ENCODE measurements at regions not wholly inside any gene's neighbourhood (a gene's known extent, or its start where the extent isn't known, plus 50 kb on each side); places are given as distances from the start of the nearest gene placed in this dataset.
"Not testable (repeated sequence)": the region's sequence is repeated elsewhere in the genome, so short reads cannot be mapped to it uniquely, and the experiment has no call there.

DNA sequence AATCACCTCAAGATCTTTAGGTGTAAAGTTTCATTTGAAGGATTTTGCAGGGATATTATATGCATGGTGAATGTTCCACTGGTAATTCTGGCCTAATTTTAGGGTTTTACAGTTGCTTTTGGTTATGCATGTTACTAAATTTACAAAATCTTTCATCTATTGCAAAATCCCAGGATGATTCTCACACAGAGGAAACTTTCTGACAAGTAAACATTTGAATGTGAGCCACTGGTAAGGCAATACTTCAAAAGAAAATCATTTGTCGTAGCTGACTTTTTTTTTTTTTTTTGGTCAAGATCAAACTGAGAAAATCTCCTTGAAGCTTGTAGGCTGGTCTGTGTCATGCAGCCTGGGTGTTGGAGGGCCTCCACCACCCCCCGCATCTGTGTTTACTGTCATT lies 141.9 kb upstream of the EXOC2 start:
- DNase-seq: no peak

DNA sequence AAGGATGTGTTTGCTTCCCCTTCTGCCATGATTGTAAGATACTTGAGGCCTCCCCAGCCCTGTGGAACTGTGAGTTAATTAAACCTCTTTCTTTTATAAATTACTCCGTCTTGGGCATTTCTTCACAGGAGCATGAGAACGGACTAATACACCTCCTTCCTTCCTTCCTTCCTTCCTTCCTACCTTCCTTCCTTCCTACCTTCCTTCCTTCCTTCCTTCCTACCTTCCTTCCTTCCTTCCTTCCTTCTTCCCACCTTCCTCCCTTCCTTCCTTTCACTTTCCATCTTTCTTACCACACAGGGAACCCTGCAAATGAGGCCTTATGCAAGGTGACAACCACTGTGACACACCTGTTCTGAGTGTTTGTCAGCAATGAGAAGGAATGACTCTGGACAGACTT lies 141.3 kb upstream of the EXOC2 start:
- DNase-seq: no peak

DNA sequence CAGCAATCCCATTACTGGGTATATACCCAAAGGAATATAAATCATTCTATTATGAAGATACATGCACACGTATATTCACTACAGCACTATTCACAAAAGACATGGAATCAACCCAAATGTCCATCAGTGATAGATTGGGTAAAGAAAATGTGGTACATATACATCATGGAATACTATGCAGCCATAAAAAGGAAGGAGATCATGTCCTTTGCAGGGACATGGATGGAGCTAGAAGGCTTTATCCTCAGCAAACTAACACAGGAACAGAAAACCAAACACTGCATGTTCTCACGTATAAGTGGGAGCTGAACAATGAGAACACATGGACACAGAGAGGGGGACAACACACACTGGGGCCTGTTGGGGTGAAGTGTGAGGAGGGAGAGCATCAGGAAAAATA lies 139.9 kb upstream of the EXOC2 start:
- not testable (repeated sequence) for DNase-seq

DNA sequence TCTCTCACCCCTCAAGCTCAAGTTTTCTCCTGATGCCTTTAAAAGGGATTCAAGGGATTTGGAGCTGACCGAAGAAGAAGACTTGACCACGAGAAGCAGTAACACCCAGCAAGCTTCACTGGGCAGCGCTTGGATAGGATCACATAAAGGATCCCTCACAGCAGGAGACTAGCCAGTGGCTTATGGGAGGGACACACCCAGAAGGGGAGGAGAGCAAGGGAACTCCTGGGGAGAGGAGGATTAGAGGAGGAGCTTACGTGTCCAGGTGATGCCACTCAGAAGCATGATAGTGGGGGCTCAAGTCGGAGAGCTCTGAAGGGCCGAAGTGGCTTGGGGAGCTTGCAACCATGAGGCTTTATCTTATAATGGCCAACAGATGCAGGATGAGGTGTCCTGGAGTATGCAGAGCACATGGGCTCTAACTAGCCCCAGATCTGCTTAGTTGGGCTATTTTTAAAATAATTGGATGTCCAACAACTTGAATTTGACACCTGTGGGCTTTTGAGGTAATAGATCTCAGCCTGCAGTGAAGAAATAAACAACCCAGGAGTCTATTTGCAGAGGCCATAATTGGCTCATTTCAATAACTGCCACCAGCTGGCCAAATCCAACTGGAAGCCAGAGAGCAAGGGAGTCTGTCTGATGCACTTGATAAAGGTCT lies 137.9 kb upstream of the EXOC2 start:
- DNase-seq: no peak

DNA sequence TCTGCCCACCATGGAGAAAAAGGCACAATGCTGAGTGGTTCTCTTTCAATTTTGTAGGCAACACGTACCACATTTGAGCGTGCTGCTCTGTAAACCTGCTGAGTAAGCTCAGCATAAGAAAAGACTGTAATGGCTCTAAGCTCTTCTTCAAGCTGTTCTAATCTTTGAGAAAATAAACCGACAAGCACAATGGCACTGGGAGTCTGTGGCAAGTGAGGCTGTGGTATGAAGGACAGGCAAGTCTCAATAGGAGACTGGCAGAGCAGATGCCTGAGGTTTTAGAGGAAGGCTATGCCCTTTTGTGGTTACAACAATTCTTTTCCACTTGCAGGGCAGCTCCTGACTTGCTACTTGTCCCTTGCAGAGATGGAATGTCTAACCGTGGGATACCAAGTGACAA lies 136.7 kb upstream of the EXOC2 start:
- no peak for DNase-seq

DNA sequence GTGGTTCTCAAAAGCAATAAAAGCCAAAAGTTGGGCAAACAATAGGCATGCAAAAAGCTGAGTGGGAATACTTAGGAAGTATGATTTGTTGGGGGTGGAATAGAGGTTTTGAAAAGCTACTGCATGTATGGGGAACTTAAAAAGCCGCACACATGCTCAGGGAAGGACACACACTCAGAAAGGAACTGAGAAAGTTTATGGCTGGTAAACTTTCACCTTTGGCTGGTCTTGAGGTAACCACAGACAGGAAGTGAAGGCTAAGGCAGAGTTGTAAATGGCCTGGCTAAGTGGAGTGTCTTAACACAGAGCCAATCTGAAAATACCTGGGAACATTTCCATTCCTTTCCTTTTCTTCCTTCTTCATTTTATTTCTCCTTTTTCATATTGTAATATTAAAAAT lies 134.5 kb upstream of the EXOC2 start:
- no peak for DNase-seq

DNA sequence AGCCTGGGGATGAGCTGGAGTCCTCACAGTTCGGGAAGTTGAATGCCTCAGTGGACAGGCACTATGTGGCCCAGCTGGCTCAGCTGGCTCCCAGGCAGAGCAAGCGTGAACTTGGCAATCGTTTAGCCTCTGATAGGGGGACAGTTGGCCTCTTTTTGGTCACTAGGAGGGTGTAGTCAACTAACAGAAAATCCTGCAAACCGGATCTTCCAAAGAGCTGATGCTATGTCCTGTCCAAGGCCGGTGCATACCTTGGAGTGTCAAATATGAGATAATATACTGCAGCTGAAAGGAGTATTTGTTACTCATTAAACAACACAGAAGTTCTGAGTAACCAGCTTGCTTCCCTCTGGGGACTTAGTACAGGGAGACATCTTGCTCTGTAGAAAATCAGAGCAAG lies 126.2 kb upstream of the EXOC2 start:
- DNase-seq: no peak

DNA sequence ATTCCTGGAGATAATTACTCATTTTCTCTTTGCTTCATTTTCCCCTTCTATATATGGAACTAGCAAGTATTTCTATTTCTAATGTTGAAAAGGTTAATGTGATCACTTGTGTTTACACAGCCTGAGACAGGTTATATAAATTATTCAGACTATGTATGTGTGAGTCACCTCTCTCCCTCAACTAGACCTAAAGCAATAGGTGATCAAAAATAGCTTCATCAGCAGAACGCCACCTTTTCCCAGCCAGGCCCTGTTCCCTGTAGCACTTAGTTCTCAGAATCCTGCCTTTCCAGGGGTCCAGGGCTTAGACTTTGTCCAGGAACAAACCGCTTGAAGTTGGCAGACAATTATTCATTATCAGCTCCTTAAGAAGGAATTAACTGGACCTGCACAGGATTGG lies 125.3 kb upstream of the EXOC2 start:
- DNase-seq: no peak

DNA sequence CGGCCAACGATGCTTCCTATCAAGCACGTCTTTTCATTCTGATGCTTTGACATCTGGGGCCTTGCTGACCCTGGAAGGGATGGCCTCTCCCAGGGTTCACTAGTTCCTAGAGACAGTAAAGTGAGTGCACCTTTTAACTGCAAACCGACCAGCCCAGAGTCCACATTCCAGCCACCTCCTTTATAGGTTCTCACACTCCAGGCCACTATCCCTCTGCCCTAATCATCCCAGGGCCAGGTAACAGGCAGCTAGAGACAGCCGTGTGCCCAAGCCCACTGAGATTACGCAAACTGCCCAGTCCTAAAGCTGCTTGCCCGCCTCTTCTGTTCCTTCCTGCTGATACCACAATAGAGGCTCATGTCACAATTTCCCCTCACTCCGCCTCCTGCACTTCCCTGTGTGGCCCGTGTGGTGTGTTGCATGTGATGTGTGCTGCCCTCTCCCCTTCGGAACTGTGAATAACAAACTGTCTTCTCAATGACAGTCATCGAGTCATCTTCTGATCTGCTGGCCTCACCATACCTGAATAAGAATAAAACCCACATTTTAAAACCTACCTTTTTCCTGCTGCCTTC lies 123.7 kb upstream of the EXOC2 start:
- no peak for DNase-seq

DNA sequence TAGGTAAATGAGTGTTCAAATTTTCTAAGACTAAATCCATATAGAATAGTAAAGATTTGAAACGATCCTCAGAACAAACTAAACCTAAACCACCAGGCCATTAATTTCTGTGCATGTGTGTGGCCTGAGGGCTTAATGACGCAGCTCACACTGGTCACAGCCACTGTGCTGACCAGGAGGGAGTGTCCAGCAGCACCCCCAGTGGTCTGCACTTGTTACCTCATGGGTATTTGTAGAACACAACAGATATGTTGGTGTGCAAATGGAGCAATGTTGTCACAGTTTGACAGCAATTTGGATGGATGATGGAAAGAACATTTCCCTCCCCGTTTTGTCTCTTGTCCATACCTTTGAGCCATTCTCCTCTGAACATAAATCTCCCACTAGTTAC lies 122.4 kb upstream of the EXOC2 start:
- no peak for DNase-seq

DNA sequence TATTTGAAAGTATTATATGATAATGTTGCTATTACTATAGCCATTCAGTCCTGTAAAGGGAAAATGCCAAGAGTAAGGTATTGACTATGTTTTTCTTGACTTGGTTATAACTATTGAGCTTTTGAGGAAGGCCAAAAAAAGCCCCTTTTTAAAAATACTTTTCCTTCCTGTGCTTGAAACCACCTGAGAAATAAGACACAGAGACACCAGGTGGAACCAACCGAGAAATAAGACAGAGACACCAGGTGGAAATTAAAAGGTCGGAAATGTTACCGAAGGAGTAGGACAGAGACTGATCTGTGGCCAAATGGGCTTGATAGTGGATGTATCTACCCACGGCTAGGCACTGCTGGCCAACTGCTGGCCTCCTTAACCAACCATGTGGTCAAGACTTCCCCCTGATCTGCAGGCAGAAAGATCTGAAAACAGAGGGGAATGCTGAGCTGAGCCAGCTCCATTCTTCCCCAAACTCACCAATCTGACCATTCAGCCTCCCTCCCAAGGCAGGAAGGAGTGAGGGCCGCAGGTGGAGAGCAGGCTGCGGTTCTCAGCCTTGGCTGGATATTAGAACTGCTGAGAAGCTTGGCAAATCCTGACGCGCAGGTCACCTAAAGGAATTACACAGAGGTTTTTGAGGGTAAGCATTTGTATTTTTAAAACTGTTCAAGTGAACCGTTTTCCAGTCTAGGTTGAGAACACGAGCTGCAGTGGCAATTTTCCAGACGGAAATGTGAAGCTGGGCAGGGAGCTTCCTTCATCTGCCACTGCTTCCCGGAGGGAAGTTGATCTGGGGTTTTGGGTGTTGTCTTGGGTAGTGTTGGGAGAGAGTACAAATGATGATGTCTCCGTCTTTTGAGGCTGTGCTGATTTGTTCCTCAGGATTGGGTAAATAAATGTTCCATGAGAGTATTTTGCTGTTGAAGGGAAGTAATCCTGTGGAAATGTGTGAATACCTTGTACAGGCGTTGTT lies 121.7 kb upstream of the EXOC2 start:
- DNase-seq: no peak

DNA sequence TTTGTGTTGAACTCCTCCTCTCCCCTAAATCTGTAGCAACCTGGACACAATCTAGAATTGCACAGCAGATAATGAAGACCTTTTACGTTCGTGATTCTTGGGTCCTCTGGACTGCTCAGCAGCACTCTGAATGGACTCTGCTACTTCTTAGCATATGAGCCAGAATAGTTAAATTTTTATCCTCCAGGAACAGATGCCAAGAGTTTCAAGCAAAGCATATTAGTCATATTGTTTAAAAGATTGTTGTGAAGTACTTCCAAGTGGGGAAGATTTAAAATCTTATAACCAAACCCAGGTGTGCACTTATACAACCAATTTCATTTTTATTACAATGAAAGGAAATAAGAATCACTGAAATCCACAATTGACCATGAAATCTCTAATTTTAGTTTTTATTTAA lies 118.9 kb upstream of the EXOC2 start:
- DNase-seq: no peak

DNA sequence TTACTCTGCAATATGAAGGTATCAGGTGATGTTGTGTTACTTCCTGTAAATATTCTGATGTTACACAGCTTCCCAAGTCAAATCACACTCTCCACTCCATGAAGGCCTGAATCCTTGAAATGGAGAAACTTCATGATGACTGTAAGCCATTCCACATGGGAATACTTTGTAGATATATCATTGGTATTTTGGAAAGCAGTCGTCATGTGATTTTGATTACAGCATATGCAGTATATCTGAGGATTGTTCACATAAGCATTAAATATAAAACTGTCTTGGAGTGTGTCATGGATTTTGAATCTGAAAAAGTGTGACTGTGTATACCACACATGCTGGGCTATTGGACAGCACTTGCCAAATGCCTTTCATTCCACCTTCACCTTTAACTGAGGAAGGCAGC lies 118.3 kb upstream of the EXOC2 start:
- no peak for DNase-seq

DNA sequence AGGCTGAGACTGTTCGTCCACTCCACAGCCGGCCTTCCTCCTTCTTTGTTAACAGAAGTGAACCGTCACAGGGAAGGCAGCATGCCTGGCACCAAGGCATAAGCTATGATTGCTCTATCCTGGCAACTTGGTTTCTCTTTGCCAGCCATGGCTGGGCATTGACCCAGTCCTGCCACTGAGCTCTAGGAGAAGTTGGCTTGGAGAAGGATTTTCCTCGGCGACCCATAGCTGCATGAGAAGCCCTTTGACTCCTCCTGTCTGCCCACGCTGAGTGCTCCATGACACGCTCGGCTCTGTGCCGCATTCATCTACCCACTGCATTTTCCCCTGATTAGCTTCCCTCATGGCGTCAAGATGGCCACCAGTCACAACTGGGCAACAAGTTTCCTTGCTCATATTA lies 111.8 kb upstream of the EXOC2 start:
- DNase-seq: no peak

DNA sequence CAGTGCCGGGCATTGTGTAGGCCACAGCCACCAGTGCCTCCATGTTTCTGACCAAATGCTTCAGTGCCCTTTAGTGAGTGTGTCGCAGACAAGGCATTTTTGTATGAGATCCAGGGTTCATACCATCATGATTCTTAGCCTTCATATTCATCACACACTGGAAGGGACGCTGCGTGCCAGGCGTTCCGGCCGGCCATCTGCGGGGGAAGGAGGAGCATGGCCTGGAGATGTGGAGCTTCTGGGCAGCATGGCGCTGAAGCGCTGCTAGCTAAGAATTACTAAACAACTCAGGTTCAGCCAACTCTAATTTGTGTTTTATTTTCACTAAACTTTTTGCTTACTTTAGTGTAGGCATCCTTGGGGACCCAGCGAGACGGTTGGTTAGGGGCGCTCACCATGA lies 111.4 kb upstream of the EXOC2 start:
- DNase-seq: no peak

DNA sequence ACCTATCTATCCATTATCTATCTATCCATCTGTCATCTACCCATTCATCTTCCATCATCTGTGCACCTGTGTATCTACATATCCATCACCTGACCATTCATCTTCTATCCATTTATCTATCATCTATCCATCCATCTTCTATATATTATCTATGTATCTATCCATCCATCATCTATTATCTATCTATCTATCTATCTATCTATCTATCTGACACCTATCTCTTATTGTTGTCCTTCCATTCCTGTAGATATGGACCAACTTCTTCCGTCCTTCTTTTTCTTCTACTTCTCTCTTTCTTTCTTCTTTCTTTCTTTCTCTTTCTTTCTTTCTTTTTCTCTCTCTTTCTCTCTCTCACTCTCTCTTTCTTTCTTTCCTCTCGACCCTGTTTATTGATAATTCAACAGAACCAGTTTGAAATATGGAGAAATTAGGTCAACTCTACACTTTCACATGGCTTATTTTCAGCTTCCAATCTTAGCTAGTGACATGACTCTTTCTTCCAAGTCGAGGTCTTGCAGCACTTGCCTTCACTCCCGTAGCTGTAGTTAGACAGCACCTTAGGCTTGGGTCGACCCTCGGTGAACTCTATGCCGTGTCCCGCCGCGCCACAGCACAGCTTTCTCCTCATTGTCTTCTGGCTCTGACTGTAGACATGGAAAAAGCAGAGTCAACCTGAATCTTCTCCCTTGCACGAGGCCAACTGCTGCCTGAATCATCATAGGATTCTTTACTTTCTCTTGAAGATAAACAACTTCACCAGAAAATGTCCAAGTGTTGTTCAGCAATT lies 110.4 kb upstream of the EXOC2 start:
- DNase-seq: no peak

DNA sequence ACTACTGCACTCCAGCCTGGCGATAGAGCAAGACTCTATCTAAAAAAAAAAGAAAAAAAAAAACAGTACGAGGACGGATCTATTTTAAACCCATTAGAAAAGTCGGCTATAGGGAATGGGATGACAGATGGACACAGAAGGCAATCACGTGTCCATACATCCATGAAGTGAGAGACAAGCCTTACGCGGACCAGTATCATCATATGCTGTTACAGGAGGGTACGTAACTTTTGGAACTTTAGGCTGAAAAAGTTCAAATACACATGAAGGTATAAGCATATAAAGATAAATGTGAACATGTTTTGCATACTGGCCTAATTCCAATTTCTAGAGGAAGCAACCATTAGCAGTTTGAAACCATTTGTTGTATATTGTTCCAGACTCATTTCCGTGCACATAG lies 109.8 kb upstream of the EXOC2 start:
- DNase-seq: no peak

DNA sequence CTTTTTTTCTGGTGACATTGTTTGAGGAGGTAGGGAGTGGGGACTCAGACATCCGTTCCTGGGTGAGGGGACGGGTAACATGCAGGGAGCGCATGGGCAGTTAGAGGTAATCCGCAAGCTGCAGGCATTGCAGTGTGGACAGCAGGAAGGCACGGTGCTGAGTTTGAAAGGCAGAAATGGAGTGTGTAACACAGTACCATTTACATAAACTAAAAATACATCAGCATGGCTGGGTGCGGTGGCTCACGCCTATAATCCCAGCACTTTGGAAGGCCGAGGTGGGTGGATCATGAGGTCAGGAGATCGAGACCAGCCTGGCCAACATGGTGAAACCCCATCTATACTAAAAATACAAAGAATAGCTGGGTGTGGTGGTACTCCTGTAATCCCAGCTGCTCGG lies 109.3 kb upstream of the EXOC2 start:
- DNase-seq: not testable (repeated sequence)

DNA sequence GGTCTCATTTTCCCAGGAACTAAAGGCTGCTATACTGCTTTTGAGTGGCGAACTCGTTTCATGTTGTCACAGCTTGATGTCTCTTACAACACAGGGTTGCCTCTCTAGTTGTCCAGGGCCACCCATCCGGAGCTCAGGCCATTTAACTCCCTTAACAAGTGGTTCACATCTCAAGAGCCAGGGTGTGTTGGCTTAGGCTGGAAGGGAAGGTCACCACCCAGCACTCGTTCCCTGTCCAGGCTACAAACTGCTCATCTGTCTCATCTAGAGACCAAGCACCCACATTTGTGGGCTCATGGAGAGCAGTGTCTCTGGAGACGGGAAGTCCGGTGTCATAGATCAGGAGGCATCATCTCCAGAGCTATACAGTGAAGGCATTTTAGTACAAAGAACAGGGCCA lies 106.8 kb upstream of the EXOC2 start:
- DNase-seq: no peak

DNA sequence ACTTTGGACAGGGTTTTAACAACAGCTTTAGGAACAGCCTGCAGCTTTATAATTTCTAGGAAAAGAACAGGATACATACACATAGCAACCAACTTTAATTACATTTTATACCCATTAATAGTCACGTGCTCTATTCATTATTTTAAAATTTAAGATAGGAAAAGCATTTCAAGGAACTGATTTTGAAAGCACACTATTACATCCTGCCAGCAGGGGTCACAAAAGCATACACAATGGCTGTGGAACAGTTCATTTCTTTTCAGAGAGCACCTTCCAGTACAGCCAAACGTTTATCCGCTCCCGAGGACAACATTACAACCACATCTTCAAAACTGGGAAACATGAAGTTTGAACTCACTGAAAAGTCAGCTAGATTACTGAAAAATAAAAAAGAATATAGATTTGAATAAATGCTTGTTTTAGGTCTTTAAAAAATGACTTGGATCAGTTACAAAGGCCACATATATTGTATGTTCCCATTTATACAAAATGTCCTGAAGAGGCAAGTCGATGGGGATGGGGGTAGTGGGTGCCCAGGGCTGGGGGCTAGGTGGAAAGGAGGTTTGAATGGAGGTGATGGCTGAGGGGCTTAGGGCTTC lies 104.6 kb upstream of the EXOC2 start:
- peak; percentile 37 for DNase-seq

DNA sequence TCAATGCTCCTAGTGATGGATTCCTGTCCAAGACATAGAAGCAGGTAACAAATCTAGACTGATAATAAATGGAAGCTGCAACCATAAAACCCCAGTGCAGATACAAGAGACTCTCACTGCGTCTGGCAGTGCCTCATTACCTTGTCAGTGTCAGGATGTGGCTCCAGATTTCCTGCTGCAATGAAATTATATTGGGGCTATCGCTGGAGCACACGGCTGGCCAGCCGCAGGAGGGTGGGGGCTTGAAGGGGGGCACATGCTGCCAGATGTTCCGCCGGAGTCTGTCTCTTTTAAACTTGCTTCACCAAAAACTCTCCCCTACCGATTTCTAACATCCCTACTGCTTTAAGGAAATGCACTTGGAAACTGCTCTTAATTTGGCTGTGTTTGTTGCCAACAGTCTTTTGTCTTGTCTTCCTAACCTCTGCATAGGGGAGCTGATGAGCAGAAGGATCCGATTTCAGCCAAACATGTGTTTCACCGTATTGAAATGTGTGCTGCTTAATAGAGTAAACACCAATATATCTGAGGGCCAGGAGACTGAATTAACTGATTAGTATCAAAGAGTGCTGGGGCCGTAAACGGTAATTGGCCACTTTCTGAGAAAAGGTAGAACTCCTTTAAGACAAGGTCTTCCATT lies 102.2 kb upstream of the EXOC2 start:
- DNase-seq: no peak

DNA sequence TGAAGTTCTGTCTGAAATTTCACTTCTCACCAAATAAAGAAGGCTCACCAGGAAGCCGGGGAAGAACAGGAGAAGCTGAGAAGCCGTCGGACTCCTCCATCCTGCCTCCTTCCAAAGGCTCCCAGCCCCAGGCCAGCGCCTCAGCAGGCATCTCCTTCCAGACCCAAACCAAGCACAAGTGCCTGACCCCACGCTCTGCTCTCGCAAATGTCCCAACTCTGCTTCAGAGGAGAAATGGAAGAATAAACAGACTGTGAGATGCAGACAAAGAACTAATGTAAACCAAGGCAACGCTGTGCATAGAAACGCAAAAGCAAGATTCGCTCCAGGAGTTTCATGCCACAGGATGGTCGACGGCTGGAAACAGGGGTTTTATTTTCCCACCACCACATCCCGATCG lies 100.3 kb upstream of the EXOC2 start:
- no peak for DNase-seq

All from CD4-positive, alpha-beta T cell treated with Interleukin-21 for 1 hour (primary cell).